ENCODE measurements at regions not wholly inside any gene's neighbourhood (a gene's known extent, or its start where the extent isn't known, plus 50 kb on each side); places are given as distances from the start of the nearest gene placed in this dataset.

- TF ChIP-seq CTCF (IDR thresholded peaks at IDR 0.05) (no peak), POLR2A (IDR thresholded peaks at IDR 0.05) (no peak)
Observed at GRCh38 chr14:101367421-101368261, 193.7 kb upstream of the DIO3 start.

Data from right lobe of liver (tissue), 4 donors.